ENCODE measurements at regions not wholly inside any gene's neighbourhood (a gene's known extent, or its start where the extent isn't known, plus 50 kb on each side); places are given as distances from the start of the nearest gene placed in this dataset.
"Not testable (repeated sequence)": the region's sequence is repeated elsewhere in the genome, so short reads cannot be mapped to it uniquely, and the experiment has no call there.

GRCh38 chr2:228590681-228591080 is 409.2 kb upstream of the SPHKAP start:
- DNase-seq (ENCODE audit: low spot score): no peak

GRCh38 chr2:228589115-228589514 is 407.6 kb upstream of the SPHKAP start:
- no peak for DNase-seq (ENCODE audit: low spot score)

DNA sequence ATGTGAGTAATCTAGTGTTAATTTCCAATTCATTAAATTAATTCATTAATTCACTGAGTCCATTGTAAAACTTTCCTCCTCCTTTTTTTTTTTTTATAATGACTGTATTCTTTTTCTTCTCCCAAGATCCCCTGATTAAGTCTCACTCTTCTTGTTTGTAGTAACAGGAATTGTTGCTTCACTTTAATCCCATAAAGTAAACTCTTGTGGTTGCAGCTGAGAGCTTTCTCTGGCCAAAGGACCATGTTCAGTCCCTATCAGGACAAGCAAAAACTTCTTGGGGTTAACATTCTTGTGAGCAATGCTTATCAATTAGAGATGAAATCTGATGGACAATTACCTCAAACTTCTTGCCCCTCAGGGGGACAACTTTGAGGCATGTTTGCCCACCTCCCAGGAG is 400.2 kb upstream of the SPHKAP start:
- DNase-seq (ENCODE audit: low spot score): no peak

DNA sequence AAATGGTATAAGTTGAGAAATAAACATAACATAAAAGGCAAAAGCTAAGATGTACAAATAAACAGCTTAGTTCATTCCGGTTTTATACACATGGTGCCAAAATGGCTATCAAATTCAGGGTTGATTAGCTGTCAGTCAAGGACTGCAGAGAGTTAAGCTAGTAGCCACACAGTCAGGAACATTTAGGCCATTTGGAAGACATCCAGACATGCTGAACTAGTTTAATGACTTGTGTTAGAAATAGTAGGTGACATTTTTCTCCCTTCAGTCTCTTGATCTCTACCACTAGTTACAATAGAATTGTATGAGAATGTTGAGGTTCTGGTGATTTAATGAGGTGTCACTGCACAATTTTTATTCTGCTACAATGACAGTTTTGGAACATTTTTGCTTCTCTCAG is 394.4 kb upstream of the SPHKAP start:
- DNase-seq (ENCODE audit: low spot score): peak; percentile 17

- DNase-seq (ENCODE audit: low spot score): not testable (repeated sequence)
Measured at GRCh38 chr2:228568275-228568674, 386.8 kb upstream of the SPHKAP start.

- DNase-seq (ENCODE audit: low spot score): no peak
Measured at GRCh38 chr2:228561816-228562215, 380.3 kb upstream of the SPHKAP start.

DNA sequence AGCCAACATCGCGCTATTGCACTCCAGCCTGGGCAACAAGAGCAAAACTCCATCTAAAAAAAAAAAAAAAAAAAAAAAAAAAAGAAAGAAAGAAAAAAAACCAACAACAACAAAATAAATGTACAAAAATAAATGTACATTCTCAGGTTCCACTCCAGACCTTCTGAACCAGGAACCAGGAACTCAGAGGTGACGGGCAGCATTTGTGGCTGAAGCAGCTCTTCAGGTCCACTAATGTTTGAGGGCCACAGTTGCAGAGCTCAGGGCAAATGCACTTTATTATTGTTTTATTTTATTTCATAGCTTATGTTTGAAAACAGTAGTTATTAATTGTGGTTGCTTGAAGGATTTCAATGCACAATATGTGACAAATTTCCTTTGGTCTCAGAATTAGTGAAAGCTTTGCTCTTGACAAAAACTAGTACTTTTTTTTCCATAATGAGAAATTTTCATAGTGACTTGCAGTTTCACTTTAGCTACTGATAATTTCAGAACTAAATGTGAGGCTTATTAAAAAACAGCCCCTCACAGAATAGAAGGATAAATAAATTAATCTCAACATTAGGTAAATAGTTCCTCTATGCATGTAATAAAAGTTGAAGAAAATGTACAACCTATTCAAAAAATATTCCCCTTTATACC is 378.4 kb upstream of the SPHKAP start:
- DNase-seq (ENCODE audit: low spot score): no peak

GRCh38 chr2:228556717-228557116 is 375.2 kb upstream of the SPHKAP start:
- no peak for DNase-seq (ENCODE audit: low spot score)

GRCh38 chr2:228549441-228550007 is 368.0 kb upstream of the SPHKAP start:
- no peak for DNase-seq (ENCODE audit: low spot score)

- no peak for DNase-seq (ENCODE audit: low spot score)
Measured at GRCh38 chr2:228548230-228548629, 366.7 kb upstream of the SPHKAP start.

- no peak for DNase-seq (ENCODE audit: low spot score)
Measured at GRCh38 chr2:228545748-228546145, 364.3 kb upstream of the SPHKAP start.

DNA sequence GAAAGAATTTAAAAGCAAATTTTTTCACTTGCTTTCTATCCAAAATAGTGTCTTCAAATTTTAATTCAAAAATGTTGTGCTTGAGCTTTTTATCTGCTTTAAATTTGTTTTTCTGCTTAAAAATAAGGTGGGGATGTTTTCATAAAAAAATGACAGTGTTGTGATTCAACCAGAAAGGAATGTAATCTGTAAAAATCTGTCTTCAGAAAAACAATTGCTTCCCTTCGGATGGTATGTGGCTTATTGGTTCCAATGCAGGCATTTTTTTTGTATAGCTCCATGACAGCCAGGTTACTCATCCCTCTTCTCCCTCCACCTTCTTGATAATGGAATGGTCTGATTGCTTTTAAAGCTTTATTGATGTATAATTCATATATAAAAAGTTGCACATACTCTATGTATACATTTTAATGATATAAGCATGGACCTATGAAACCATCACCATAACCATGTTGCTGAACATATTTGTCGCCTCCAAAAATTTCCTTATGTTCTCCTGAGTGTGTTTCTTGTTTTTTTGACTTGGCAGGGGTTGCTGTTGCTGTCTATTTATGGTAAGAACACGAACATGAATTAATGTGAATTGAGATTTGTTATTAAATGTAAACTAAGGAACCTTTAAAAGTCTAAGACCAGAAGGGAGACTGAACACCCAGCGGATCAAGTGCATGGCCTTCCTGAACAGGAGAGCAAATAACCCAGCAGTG is 363.7 kb upstream of the SPHKAP start:
- no peak for DNase-seq (ENCODE audit: low spot score)

GRCh38 chr2:228543117-228543516 is 361.6 kb upstream of the SPHKAP start:
- DNase-seq (ENCODE audit: low spot score): no peak

GRCh38 chr2:228542277-228542676 is 360.8 kb upstream of the SPHKAP start:
- DNase-seq (ENCODE audit: low spot score): no peak

GRCh38 chr2:228541789-228542188 is 360.3 kb upstream of the SPHKAP start:
- no peak for DNase-seq (ENCODE audit: low spot score)

DNA sequence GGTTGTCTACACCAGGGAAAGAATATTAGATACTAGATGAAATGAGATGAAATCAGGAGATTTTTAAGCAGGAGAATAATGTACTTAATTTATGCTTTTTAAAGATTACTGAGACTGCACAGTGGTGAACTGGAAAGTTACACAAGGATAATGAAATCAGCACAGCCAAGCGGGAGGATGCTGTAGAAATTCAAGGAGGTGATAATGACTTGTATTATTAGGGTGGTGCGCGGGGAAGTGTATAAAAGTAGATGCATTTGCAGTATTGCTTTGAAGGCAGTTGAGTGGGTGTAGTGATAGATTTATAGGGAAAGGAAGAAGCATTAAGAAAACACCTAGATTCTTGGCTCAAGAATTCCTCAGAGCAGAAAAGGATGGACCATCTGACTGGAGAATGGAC is 359.5 kb upstream of the SPHKAP start:
- no peak for DNase-seq (ENCODE audit: low spot score)

- peak; percentile 8 for DNase-seq (ENCODE audit: low spot score)
Measured at GRCh38 chr2:228535396-228535795, 353.9 kb upstream of the SPHKAP start.

GRCh38 chr2:228533156-228533555 is 351.7 kb upstream of the SPHKAP start:
- no peak for DNase-seq (ENCODE audit: low spot score)

DNA sequence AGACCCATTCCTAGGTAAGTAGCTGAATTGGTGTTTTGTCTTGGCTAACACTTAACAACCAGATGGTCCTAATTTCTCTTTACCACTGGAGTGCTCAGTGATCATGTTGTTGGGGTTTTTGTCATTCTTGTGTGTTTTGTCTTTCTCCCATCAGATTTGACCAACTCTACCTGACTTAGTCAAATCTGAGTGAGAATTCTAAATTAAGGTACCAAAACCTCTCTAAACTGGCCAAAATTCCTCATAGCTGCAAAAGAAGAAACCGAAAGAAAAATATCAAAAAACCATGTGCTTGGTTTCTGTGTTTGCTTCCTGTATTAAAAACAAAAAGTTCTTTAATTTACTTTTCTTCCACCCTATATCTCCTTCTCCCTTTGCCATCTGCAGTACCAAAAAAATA is 350.7 kb upstream of the SPHKAP start:
- no peak for DNase-seq (ENCODE audit: low spot score)

- no peak for DNase-seq (ENCODE audit: low spot score)
Measured at GRCh38 chr2:228527197-228527881, 345.9 kb upstream of the SPHKAP start.

DNA sequence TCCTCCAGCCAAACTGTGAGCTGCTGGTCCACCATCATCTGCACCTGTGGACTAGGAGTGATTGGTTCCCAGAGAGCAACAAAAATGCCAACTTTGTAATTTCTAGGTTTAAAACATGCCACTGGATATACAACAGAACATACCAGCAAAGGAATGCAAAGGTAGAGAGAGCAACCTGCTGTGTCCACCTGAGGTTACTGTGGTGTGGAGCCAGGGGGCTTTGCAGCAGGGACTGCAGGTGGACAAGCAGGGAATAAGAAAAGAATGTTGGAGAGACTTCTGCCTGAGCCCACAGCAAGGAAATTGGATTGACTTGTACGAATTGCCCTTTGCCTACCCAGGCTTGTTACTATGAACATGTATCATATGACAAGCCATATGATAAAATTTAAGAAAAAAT is 345.2 kb upstream of the SPHKAP start:
- DNase-seq (ENCODE audit: low spot score): no peak

GRCh38 chr2:228522977-228523376 is 341.5 kb upstream of the SPHKAP start:
- no peak for DNase-seq (ENCODE audit: low spot score)

DNA sequence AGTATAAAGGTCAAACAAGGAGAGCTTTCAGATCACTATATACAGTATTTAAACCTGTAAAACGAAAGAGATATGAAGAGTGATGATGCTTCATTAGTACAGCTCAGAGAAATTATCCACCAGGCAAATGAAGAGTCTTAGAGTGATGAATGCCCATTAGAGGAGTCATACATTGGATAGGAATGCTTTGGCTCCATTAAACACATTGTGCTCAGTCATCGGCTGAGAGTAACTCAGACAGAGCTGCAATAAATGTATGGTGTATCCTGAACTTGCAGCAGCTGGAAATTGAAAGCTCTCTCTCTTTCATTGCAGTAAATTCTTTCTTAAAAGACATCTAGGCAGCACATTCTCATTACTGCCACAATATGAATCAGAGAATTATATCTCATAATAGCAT is 340.8 kb upstream of the SPHKAP start:
- DNase-seq (ENCODE audit: low spot score): no peak
